ENCODE measurements at regions not wholly inside any gene's neighbourhood (a gene's known extent, or its start where the extent isn't known, plus 50 kb on each side); places are given as distances from the start of the nearest gene placed in this dataset.

- TF ChIP-seq CTCF (IDR thresholded peaks at IDR 0.05; ENCODE audit: control extremely low read depth in 1 of 3, insufficient read depth in 1 of 3, low read depth in 1 of 3, low read length in 3 of 3) (no peak), POLR2AphosphoS5 (IDR thresholded peaks at IDR 0.05; ENCODE audit: low read depth, low read length) (no peak), GABPA (IDR thresholded peaks at IDR 0.05; ENCODE audit: borderline replicate concordance, insufficient read depth, low read length) (no peak), JUN (IDR thresholded peaks at IDR 0.05; ENCODE audit: low read depth, low read length) (no peak), POU5F1 (IDR thresholded peaks at IDR 0.05; ENCODE audit: low read depth, low read length) (no peak), EGR1 (IDR thresholded peaks at IDR 0.05; ENCODE audit: borderline replicate concordance, low read depth, low read length) (no peak), ATF3 (IDR thresholded peaks at IDR 0.05; ENCODE audit: insufficient read depth, low read depth, low read length) (no peak), PHF8 (conservative IDR thresholded peaks at IDR 0.05; ENCODE audit: low read depth, low read length) (no peak), KDM5A (IDR thresholded peaks at IDR 0.05; ENCODE audit: low read length) (no peak), RXRA (IDR thresholded peaks at IDR 0.05; ENCODE audit: insufficient read depth, low read depth, low read length) (no peak), ZNF274 (IDR thresholded peaks at IDR 0.05; ENCODE audit: borderline replicate concordance, extremely low read depth, low read length) (no peak), RAD21 (IDR thresholded peaks at IDR 0.05 in 1 of 2, conservative IDR thresholded peaks at IDR 0.05 in 1 of 2; ENCODE audit: low read depth in 2 of 2, low read length in 2 of 2) (no peak)
These were observed 234.0 kb downstream of the SNX10 start for GRCh38 chr7:26525398-26526264.
